ENCODE measurements at regions not wholly inside any gene's neighbourhood (a gene's known extent, or its start where the extent isn't known, plus 50 kb on each side); places are given as distances from the start of the nearest gene placed in this dataset.

- ChIA-PET POLR2A (ENCODE audit: unreplicated experiment) (no interaction called here), CTCF (no interaction called here)
- H3K27ac ChIP-seq (ENCODE audit: low read length), result peak overlapping the region; percentile 95
- BruUV-seq (replicated peaks), result no TSS peak
- peak; percentile 88 for ATAC-seq
- intact Hi-C loops (cut with micrococcal nuclease), result loop anchor here (1.0 to 5.0 kb wide), 3 partner anchors 19 to 198 kb away; no protein-coding TSS in a partner anchor
- no peaks in the 10 kb centered on the region for H3K9me2 ChIP-seq (replicated peaks; ENCODE audit: low read length)
- H3K4me2 ChIP-seq (ENCODE audit: low read length), result peak overlapping the region; percentile 68
- peak overlapping the region; percentile 11; the same call in 1 of the 2 replicates for H3K4me3 ChIP-seq (ENCODE audit: low read length)
- H3K79me2 ChIP-seq (ENCODE audit: low read length), result no peaks in the 10 kb centered on the region
- peaks cover 32% of the 10 kb centered on the region for H3K4me1 ChIP-seq (ENCODE audit: insufficient read depth, low read length)
- H3K36me3 ChIP-seq (ENCODE audit: low read depth, low read length), result no peaks in the 10 kb centered on the region
- no peaks in the 10 kb centered on the region for H3K27me3 ChIP-seq (ENCODE audit: low read length)
- H2AFZ ChIP-seq (ENCODE audit: low read length), result no peak overlapping the region
- H3F3A ChIP-seq (ENCODE audit: low read length, unreplicated experiment), result no peaks in the 10 kb centered on the region
- H3K9me3 ChIP-seq (ENCODE audit: low read length), result no peaks in the 10 kb centered on the region
- TF ChIP-seq, protein P1, sequence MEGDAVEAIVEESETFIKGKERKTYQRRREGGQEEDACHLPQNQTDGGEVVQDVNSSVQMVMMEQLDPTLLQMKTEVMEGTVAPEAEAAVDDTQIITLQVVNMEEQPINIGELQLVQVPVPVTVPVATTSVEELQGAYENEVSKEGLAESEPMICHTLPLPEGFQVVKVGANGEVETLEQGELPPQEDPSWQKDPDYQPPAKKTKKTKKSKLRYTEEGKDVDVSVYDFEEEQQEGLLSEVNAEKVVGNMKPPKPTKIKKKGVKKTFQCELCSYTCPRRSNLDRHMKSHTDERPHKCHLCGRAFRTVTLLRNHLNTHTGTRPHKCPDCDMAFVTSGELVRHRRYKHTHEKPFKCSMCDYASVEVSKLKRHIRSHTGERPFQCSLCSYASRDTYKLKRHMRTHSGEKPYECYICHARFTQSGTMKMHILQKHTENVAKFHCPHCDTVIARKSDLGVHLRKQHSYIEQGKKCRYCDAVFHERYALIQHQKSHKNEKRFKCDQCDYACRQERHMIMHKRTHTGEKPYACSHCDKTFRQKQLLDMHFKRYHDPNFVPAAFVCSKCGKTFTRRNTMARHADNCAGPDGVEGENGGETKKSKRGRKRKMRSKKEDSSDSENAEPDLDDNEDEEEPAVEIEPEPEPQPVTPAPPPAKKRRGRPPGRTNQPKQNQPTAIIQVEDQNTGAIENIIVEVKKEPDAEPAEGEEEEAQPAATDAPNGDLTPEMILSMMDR (conservative IDR thresholded peaks at IDR 0.05; ENCODE audit: low read depth, low read length), result no peak
- no peak for TF ChIP-seq EZH2 (IDR thresholded peaks at IDR 0.05; ENCODE audit: low read length, unreplicated experiment)
- TF ChIP-seq EZH2phosphoT487 (IDR thresholded peaks at IDR 0.05; ENCODE audit: borderline replicate concordance, low read length), result no peak
- H4K20me1 ChIP-seq (ENCODE audit: low read length), result no peaks in the 10 kb centered on the region
- H3K9ac ChIP-seq (ENCODE audit: low read length), result peak overlapping the region; percentile 57
- peak; percentile 83 for DNase-seq
Observed at GRCh38 chr2:215727507-215728503, 285.5 kb downstream of the MREG start.

DNA sequence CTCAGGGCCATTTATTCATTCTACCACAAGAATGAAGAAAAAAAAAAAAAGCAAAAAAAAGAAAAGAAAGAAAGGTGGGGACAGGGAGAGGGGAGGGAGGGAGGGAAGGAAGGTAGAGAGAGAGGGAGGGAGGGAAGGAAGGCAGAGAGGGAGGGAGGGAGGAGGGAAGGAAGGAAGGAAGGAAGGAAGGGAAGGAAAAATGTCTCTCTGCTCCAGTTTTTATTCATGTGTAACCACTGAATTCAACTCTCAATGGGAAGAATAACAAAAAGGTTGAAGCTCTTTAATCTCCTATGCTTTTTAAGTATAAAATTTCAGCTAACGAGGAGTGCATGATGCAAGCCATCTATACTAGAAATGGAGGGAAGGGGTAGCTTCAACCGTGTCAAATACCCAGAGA lies 287.3 kb downstream of the MREG start:
- Histone ChIP-seq H3K4me1 (ENCODE audit: insufficient read depth, low read length) (peaks cover 32% of the 10 kb centered on the region), H3F3A (ENCODE audit: low read length, unreplicated experiment) (no peaks in the 10 kb centered on the region), H3K9ac (ENCODE audit: low read length) (no peak overlapping the region), H3K27me3 (ENCODE audit: low read length) (no peaks in the 10 kb centered on the region), H4K20me1 (ENCODE audit: low read length) (no peaks in the 10 kb centered on the region), H3K27ac (ENCODE audit: low read length) (no peak overlapping the region), H3K36me3 (ENCODE audit: low read depth, low read length) (no peaks in the 10 kb centered on the region), H3K4me2 (ENCODE audit: low read length) (no peak overlapping the region), H2AFZ (ENCODE audit: low read length) (no peak overlapping the region), H3K4me3 (ENCODE audit: low read length) (no peak overlapping the region), H3K9me2 (replicated peaks; ENCODE audit: low read length) (no peaks in the 10 kb centered on the region), H3K79me2 (ENCODE audit: low read length) (no peaks in the 10 kb centered on the region), H3K9me3 (ENCODE audit: low read length) (no peaks in the 10 kb centered on the region)
- TF ChIP-seq EZH2phosphoT487 (IDR thresholded peaks at IDR 0.05; ENCODE audit: borderline replicate concordance, low read length) (no peak), EZH2 (IDR thresholded peaks at IDR 0.05; ENCODE audit: low read length, unreplicated experiment) (no peak)
- TF ChIP-seq, protein P1 (conservative IDR thresholded peaks at IDR 0.05; ENCODE audit: low read depth, low read length), result no peak
- ATAC-seq (no peak), DNase-seq (no peak)
- ChIA-PET POLR2A (ENCODE audit: unreplicated experiment) (no interaction called here), CTCF (no interaction called here)
- BruUV-seq (replicated peaks), result no TSS peak
- intact Hi-C loops (cut with micrococcal nuclease), result loop anchor here (5.0 kb wide), 1 partner anchor 101 kb away; no protein-coding TSS in a partner anchor

DNA sequence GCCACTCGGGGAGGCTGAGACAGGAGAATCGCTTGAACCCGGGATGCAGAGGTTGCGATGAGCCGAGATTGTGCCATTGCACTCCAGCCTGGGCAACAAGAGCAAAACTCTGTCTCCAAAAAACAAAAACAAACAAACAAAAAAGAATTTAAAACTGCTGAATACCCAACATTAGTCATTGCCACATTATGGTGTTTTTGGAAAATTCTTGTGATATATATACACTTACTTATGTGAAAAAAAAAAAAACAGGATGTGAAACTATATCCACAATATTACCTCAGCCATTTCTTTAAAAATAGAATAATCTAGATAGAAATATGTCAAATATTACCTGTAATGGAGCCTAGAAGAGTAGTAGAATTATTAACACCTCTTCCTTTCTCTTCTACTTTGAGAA lies 288.3 kb upstream of the FN1 start:
- BruUV-seq (replicated peaks), result no TSS peak
- Histone ChIP-seq H3K36me3 (ENCODE audit: low read depth, low read length) (no peaks in the 10 kb centered on the region), H3K9ac (ENCODE audit: low read length) (no peak overlapping the region), H3K9me3 (ENCODE audit: low read length) (no peaks in the 10 kb centered on the region), H3F3A (ENCODE audit: low read length, unreplicated experiment) (no peaks in the 10 kb centered on the region), H3K27me3 (ENCODE audit: low read length) (no peaks in the 10 kb centered on the region), H3K4me1 (ENCODE audit: insufficient read depth, low read length) (peaks cover 24% of the 10 kb centered on the region), H4K20me1 (ENCODE audit: low read length) (no peaks in the 10 kb centered on the region), H3K4me3 (ENCODE audit: low read length) (no peak overlapping the region), H3K4me2 (ENCODE audit: low read length) (no peak overlapping the region), H3K79me2 (ENCODE audit: low read length) (no peaks in the 10 kb centered on the region), H3K9me2 (replicated peaks; ENCODE audit: low read length) (no peaks in the 10 kb centered on the region), H3K27ac (ENCODE audit: low read length) (no peak overlapping the region), H2AFZ (ENCODE audit: low read length) (no peak overlapping the region)
- no peak for TF ChIP-seq EZH2 (IDR thresholded peaks at IDR 0.05; ENCODE audit: low read length, unreplicated experiment)
- TF ChIP-seq, protein P1 (conservative IDR thresholded peaks at IDR 0.05; ENCODE audit: low read depth, low read length), result no peak
- TF ChIP-seq EZH2phosphoT487 (IDR thresholded peaks at IDR 0.05; ENCODE audit: borderline replicate concordance, low read length), result no peak
- intact Hi-C loops (cut with micrococcal nuclease), result no loop called here
- POLR2A ChIA-PET (ENCODE audit: unreplicated experiment), result no interaction called here
- DNase-seq, result no peak
- no peak for ATAC-seq
- CTCF ChIA-PET, result interaction anchor here (0.7 kb wide), 1 partner anchor 12 kb away, joined by 6 read pairs; no protein-coding TSS in a partner anchor
